WTC11 (cell line): ENCODE measurements at regions not wholly inside any gene's neighbourhood (a gene's known extent, or its start where the extent isn't known, plus 50 kb on each side); places are given as distances from the start of the nearest gene placed in this dataset.

Experiments
- ATAC-seq: fragments of 200-7000 bp; cut with Tn5 transposase; 2 replicates; pipeline ENCODE4 v1.10.0; 2021; ENCODE audit warnings: mild to moderate bottlenecking, moderate library complexity
- CTCF ChIA-PET: fragments of 300-600 bp; sonication (Branson Sonifier 250); formaldehyde crosslinking; loops from one replicate; lab custom pipeline; 2021; ENCODE audit warnings: antibody characterized with exemption; lab: Charles Lee
- POLR2A ChIA-PET: fragments of 350-600 bp; sonication (Branson Sonifier 250); formaldehyde crosslinking; loops from one replicate; lab custom pipeline; 2021; ENCODE audit warnings: antibody characterized with exemption; lab: Charles Lee
- DNase-seq: peaks from one replicate; pipeline ENCODE4 v3.0.0; 2021; ENCODE audit warnings: low spot score
- H3K27ac Mint-ChIP-seq: 2 replicates; pipeline ENCODE4 v1.8.0; 2021; ENCODE audit warnings: mixed read lengths
- H3K27me3 Mint-ChIP-seq: 2 replicates; pipeline ENCODE4 v1.8.0; 2021; ENCODE audit warnings: low read depth, mild to moderate bottlenecking, moderate library complexity, mixed read lengths
- H3K36me3 Mint-ChIP-seq: 2 replicates; pipeline ENCODE4 v1.8.0; 2021; ENCODE audit warnings: mixed read lengths
- H3K4me1 Mint-ChIP-seq: 2 replicates; pipeline ENCODE4 v1.8.0; 2022; ENCODE audit warnings: mixed read lengths
- H3K4me3 Mint-ChIP-seq: 2 replicates; pipeline ENCODE4 v1.8.0; 2021; ENCODE audit warnings: mild to moderate bottlenecking, moderate library complexity, mixed read lengths
- H3K9me3 Mint-ChIP-seq: 2 replicates; pipeline ENCODE4 v1.8.0; 2021; ENCODE audit warnings: mixed read lengths
- CREB1 ChIP-seq: sonication (generic); formaldehyde crosslinking; IDR thresholded peaks from 2 replicates; pipeline ENCODE4 v1.8.0; 2023; ENCODE audit warnings: mild to moderate bottlenecking, missing genetic modification reagents
- MXD4 ChIP-seq: fragments of 250-450 bp; sonication (Bioruptor Pico); IDR thresholded peaks from 2 replicates; pipeline ENCODE4 v1.8.0; 2021; ENCODE audit warnings: mild to moderate bottlenecking, moderate library complexity, borderline replicate concordance
- NR2C2 ChIP-seq: sonication (generic); formaldehyde crosslinking; IDR thresholded peaks from 2 replicates; pipeline ENCODE4 v1.8.0; 2022; ENCODE audit warnings: mild to moderate bottlenecking, missing genetic modification reagents
- SMAD3 ChIP-seq: sonication (generic); formaldehyde crosslinking; IDR thresholded peaks from 2 replicates; pipeline ENCODE4 v1.8.0; 2022; ENCODE audit warnings: missing genetic modification reagents, mild to moderate bottlenecking, borderline replicate concordance
- ZNF121 ChIP-seq: sonication (generic); formaldehyde crosslinking; IDR thresholded peaks from 2 replicates; pipeline ENCODE4 v1.8.0; 2023; ENCODE audit warnings: missing genetic modification reagents
- ZNF138 ChIP-seq: sonication (generic); formaldehyde crosslinking; conservative IDR thresholded peaks from 2 replicates; pipeline ENCODE4 v1.8.1; 2022; ENCODE audit warnings: mild to moderate bottlenecking, moderate library complexity, missing genetic modification reagents
- ZNF263 ChIP-seq: sonication (generic); formaldehyde crosslinking; IDR thresholded peaks from 2 replicates; pipeline ENCODE4 v1.8.1; 2022; ENCODE audit warnings: low read depth, mild to moderate bottlenecking, moderate library complexity, missing genetic modification reagents
- ZNF416 ChIP-seq: fragments of 250-450 bp; sonication (Bioruptor Pico); IDR thresholded peaks from 2 replicates; pipeline ENCODE4 v1.9.0; 2021; ENCODE audit warnings: mild to moderate bottlenecking, inconsistent platforms
- ZNF671 ChIP-seq: fragments of 250-450 bp; sonication (Bioruptor Pico); IDR thresholded peaks from 2 replicates; pipeline ENCODE4 v1.8.0; 2021; ENCODE audit warnings: mild to moderate bottlenecking
- TF ChIP-seq, protein P1 (sequence below): sonication (generic); formaldehyde crosslinking; IDR thresholded peaks from 2 replicates; pipeline ENCODE4 v1.8.0; 2022; ENCODE audit warnings: mild to moderate bottlenecking, missing genetic modification reagents
- TF ChIP-seq, protein P2 (sequence below): sonication (generic); formaldehyde crosslinking; IDR thresholded peaks from 2 replicates; pipeline ENCODE4 v1.8.1; 2022; ENCODE audit warnings: low read depth, missing genetic modification reagents, borderline replicate concordance
- TF ChIP-seq, protein P3 (sequence below): sonication (generic); formaldehyde crosslinking; IDR thresholded peaks from 2 replicates; pipeline ENCODE4 v1.8.0; 2023; ENCODE audit warnings: mild to moderate bottlenecking, missing genetic modification reagents
- TF ChIP-seq, protein P4 (sequence below): fragments of 250-450 bp; sonication (Bioruptor Pico); IDR thresholded peaks from 2 replicates; pipeline ENCODE4 v2.1.2; 2022; ENCODE audit warnings: mild to moderate bottlenecking, moderate library complexity
- TF ChIP-seq, protein P5 (sequence below): fragments of 250-450 bp; sonication (Bioruptor Pico); IDR thresholded peaks from 2 replicates; pipeline ENCODE4 v1.9.0; 2021; ENCODE audit warnings: mild to moderate bottlenecking
- TF ChIP-seq, protein P6 (sequence below): sonication (generic); formaldehyde crosslinking; IDR thresholded peaks from 2 replicates; pipeline ENCODE4 v1.8.1; 2022; ENCODE audit warnings: mild to moderate bottlenecking, missing genetic modification reagents, moderate library complexity, borderline replicate concordance

DNA sequence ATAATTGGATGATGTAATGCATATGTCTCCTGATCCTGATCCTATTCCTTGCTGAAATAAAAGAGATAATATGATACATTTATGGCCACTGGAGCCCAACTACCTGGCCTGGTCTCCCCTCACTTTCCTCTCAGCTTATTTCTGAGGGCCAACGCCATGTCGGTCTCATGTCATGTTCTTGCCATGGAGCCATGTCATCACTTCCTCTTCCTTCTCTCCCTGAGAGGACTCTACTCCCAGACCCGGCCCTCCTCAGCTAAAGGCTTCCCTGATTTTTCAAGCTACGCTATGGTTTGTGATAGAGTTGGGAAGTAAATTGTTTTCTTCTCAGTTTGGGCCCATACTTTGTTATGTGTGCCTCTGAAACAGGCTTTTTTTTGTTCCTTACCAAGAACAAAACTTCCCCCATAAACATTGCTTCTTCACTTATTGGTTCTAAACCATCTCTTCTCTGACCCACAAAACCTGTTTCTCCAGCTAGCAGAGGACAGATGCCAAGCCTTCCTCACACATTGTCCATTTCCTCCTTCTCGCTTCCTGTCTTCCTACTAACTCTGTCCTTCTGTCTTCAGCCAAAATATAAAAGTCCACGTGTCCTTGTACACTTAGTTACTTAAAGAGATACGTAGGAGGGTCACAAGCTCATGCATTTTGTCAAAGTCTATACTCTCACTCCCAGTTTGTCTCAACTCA, 319.9 kb upstream of the DACH1 start:
- DNase-seq = no peak
- Mint-ChIP-seq H3K4me1 (peaks cover 4% of the 10 kb centered on the region; the same call in 1 of the 2 replicates), H3K9me3 (no peaks in the 10 kb centered on the region), H3K36me3 (no peaks in the 10 kb centered on the region), H3K4me3 (no peak overlapping the region), H3K27me3 (no peaks in the 10 kb centered on the region), H3K27ac (no peak overlapping the region)
- ChIA-PET CTCF (no interaction called here), POLR2A (no interaction called here)
- TF ChIP-seq ZNF121 (CRISPR knock-in tag) (no peak), ZNF416 (CRISPR knock-in tag) (no peak), ZNF138 (CRISPR knock-in tag) (no peak), NR2C2 (CRISPR knock-in tag) (no peak)
- TF ChIP-seq, protein P1, sequence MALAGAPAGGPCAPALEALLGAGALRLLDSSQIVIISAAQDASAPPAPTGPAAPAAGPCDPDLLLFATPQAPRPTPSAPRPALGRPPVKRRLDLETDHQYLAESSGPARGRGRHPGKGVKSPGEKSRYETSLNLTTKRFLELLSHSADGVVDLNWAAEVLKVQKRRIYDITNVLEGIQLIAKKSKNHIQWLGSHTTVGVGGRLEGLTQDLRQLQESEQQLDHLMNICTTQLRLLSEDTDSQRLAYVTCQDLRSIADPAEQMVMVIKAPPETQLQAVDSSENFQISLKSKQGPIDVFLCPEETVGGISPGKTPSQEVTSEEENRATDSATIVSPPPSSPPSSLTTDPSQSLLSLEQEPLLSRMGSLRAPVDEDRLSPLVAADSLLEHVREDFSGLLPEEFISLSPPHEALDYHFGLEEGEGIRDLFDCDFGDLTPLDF = no peak
- TF ChIP-seq, protein P2, sequence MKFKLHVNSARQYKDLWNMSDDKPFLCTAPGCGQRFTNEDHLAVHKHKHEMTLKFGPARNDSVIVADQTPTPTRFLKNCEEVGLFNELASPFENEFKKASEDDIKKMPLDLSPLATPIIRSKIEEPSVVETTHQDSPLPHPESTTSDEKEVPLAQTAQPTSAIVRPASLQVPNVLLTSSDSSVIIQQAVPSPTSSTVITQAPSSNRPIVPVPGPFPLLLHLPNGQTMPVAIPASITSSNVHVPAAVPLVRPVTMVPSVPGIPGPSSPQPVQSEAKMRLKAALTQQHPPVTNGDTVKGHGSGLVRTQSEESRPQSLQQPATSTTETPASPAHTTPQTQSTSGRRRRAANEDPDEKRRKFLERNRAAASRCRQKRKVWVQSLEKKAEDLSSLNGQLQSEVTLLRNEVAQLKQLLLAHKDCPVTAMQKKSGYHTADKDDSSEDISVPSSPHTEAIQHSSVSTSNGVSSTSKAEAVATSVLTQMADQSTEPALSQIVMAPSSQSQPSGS = no peak
- TF ChIP-seq, protein P3, sequence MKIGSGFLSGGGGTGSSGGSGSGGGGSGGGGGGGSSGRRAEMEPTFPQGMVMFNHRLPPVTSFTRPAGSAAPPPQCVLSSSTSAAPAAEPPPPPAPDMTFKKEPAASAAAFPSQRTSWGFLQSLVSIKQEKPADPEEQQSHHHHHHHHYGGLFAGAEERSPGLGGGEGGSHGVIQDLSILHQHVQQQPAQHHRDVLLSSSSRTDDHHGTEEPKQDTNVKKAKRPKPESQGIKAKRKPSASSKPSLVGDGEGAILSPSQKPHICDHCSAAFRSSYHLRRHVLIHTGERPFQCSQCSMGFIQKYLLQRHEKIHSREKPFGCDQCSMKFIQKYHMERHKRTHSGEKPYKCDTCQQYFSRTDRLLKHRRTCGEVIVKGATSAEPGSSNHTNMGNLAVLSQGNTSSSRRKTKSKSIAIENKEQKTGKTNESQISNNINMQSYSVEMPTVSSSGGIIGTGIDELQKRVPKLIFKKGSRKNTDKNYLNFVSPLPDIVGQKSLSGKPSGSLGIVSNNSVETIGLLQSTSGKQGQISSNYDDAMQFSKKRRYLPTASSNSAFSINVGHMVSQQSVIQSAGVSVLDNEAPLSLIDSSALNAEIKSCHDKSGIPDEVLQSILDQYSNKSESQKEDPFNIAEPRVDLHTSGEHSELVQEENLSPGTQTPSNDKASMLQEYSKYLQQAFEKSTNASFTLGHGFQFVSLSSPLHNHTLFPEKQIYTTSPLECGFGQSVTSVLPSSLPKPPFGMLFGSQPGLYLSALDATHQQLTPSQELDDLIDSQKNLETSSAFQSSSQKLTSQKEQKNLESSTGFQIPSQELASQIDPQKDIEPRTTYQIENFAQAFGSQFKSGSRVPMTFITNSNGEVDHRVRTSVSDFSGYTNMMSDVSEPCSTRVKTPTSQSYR (CRISPR knock-in tag) = no peak
- no peak for ATAC-seq

DNA sequence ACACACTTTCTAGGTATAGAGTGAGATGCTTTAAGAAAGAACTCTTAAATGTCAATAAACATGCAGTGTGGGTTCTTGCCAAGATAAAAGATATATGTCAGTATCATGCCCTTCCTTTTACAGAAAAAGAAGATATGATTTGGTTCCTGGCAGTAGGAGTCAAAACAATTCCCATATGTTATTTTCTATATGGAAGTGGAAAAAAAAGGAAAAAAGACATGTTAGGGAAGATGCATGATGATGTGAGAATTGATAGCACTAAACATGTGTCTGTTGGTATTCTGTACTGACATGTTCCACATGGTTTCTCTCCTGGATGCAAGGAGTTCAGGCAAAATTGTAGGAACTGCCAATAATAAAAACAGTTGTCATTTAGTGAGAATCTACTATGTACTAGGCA, 318.8 kb upstream of the DACH1 start:
- no peak for ATAC-seq
- Mint-ChIP-seq H3K4me3 (no peak overlapping the region), H3K36me3 (no peaks in the 10 kb centered on the region), H3K9me3 (no peaks in the 10 kb centered on the region), H3K27me3 (no peaks in the 10 kb centered on the region), H3K4me1 (peaks cover 4% of the 10 kb centered on the region; the same call in 1 of the 2 replicates), H3K27ac (no peak overlapping the region)
- no peak for DNase-seq
- TF ChIP-seq CREB1 (CRISPR knock-in tag) (no peak), SMAD3 (CRISPR knock-in tag) (no peak), MXD4 (CRISPR knock-in tag) (no peak), ZNF671 (no peak), ZNF416 (CRISPR knock-in tag) (no peak), ZNF263 (CRISPR knock-in tag) (no peak)
- TF ChIP-seq, protein P4, sequence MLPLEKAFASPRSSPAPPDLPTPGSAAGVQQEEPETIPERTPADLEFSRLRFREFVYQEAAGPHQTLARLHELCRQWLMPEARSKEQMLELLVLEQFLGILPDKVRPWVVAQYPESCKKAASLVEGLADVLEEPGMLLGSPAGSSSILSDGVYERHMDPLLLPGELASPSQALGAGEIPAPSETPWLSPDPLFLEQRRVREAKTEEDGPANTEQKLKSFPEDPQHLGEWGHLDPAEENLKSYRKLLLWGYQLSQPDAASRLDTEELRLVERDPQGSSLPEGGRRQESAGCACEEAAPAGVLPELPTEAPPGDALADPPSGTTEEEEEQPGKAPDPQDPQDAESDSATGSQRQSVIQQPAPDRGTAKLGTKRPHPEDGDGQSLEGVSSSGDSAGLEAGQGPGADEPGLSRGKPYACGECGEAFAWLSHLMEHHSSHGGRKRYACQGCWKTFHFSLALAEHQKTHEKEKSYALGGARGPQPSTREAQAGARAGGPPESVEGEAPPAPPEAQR (CRISPR knock-in tag) = no peak
- TF ChIP-seq, protein P5, sequence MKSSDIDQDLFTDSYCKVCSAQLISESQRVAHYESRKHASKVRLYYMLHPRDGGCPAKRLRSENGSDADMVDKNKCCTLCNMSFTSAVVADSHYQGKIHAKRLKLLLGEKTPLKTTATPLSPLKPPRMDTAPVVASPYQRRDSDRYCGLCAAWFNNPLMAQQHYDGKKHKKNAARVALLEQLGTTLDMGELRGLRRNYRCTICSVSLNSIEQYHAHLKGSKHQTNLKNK = no peak
- TF ChIP-seq, protein P6, sequence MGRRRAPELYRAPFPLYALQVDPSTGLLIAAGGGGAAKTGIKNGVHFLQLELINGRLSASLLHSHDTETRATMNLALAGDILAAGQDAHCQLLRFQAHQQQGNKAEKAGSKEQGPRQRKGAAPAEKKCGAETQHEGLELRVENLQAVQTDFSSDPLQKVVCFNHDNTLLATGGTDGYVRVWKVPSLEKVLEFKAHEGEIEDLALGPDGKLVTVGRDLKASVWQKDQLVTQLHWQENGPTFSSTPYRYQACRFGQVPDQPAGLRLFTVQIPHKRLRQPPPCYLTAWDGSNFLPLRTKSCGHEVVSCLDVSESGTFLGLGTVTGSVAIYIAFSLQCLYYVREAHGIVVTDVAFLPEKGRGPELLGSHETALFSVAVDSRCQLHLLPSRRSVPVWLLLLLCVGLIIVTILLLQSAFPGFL = no peak
- ChIA-PET CTCF (no interaction called here), POLR2A (no interaction called here)
